PC-3 (cell line): ENCODE measurements at regions not wholly inside any gene's neighbourhood (a gene's known extent, or its start where the extent isn't known, plus 50 kb on each side); places are given as distances from the start of the nearest gene placed in this dataset.

Experiments used
- ATAC-seq: fragments of 200-7000 bp; cut with Tn5 transposase; 2 replicates; pipeline ENCODE4 v1.9.1; 2020; ENCODE audit warnings: mild to moderate bottlenecking, moderate library complexity
- BruUV-seq: library from RNA; stranded (reverse); fragments of 400-500 nt; replicated peaks from 2 replicates; lab custom pipeline; 2021; lab: Mats Ljungman, UMichigan
- CTCF ChIA-PET: fragments of 300-600 bp; sonication (Branson Sonifier 250); formaldehyde crosslinking; loops from one replicate; lab custom pipeline; 2022; ENCODE audit warnings: antibody characterized with exemption; lab: Charles Lee
- POLR2A ChIA-PET: fragments of 300-600 bp; sonication (Branson Sonifier 250); formaldehyde crosslinking; loops from one replicate; lab custom pipeline; 2022; ENCODE audit warnings: antibody characterized with exemption; ENCODE audit not compliant: unreplicated experiment; lab: Charles Lee
- DNase-seq: peaks from one replicate; pipeline ENCODE4 v3.0.0-alpha.2; 2015
- H2AFZ ChIP-seq: fragments of 300-600 bp; sonication (generic); 2 replicates; pipeline ENCODE4 v1.6.0; 2016; ENCODE audit warnings: antibody characterized with exemption, low read length
- H3F3A ChIP-seq: fragments of 300-600 bp; sonication (generic); one replicate; pipeline ENCODE4 v1.6.0; 2017; ENCODE audit warnings: antibody characterized with exemption, low read length, control low read depth, mild to moderate bottlenecking; ENCODE audit not compliant: unreplicated experiment
- H3K27ac ChIP-seq: fragments of 300-600 bp; sonication (generic); 2 replicates; pipeline ENCODE4 v1.5.1; 2016; ENCODE audit warnings: mild to moderate bottlenecking, low read length
- H3K27me3 ChIP-seq: fragments of 300-600 bp; sonication (generic); 2 replicates; pipeline ENCODE4 v1.6.1; 2016; ENCODE audit warnings: low read length, mixed read lengths
- H3K36me3 ChIP-seq: fragments of 300-600 bp; sonication (generic); 2 replicates; pipeline ENCODE4 v1.6.1; 2016; ENCODE audit warnings: low read depth, mixed run types, low read length, mixed read lengths
- H3K4me1 ChIP-seq: fragments of 300-600 bp; sonication (generic); 2 replicates; pipeline ENCODE4 v1.5.1; 2016; ENCODE audit warnings: low read length; ENCODE audit not compliant: insufficient read depth
- H3K4me2 ChIP-seq: fragments of 300-600 bp; sonication (generic); 2 replicates; pipeline ENCODE4 v1.6.0; 2016; ENCODE audit warnings: low read length
- H3K4me3 ChIP-seq: fragments of 300-600 bp; sonication (generic); 2 replicates; pipeline ENCODE4 v1.5.1; 2016; ENCODE audit warnings: mild to moderate bottlenecking, low read length, mixed read lengths
- H3K79me2 ChIP-seq: fragments of 300-600 bp; sonication (generic); 2 replicates; pipeline ENCODE4 v1.6.1; 2017; ENCODE audit warnings: low read length, mixed read lengths
- H3K9ac ChIP-seq: fragments of 300-600 bp; sonication (generic); 2 replicates; pipeline ENCODE4 v1.6.0; 2016; ENCODE audit warnings: mild to moderate bottlenecking, low read length
- H3K9me2 ChIP-seq: fragments of 300-600 bp; sonication (generic); replicated peaks from 2 replicates; pipeline ENCODE4 v1.6.1; 2016; ENCODE audit warnings: mixed run types, low read length, mixed read lengths
- H3K9me3 ChIP-seq: fragments of 300-600 bp; sonication (generic); 2 replicates; pipeline ENCODE4 v1.6.1; 2016; ENCODE audit warnings: low read length, mixed read lengths
- H4K20me1 ChIP-seq: fragments of 300-600 bp; sonication (generic); 2 replicates; pipeline ENCODE4 v1.6.1; 2016; ENCODE audit warnings: low read length, mixed read lengths
- CTCF ChIP-seq: fragments of 300-600 bp; sonication (generic); conservative IDR thresholded peaks from 2 replicates; pipeline ENCODE4 v1.5.1; 2017; ENCODE audit warnings: antibody characterized with exemption, low read depth, mild to moderate bottlenecking, low read length
- EZH2 ChIP-seq: fragments of 300-600 bp; sonication (generic); IDR thresholded peaks from one replicate; pipeline ENCODE4 v1.6.1; 2017; ENCODE audit warnings: antibody characterized with exemption, mild to moderate bottlenecking, low read length; ENCODE audit not compliant: unreplicated experiment
- EZH2phosphoT487 ChIP-seq: fragments of 300-600 bp; sonication (generic); IDR thresholded peaks from 2 replicates; pipeline ENCODE4 v1.6.1; 2018; ENCODE audit warnings: mild to moderate bottlenecking, antibody characterized with exemption, low read length, borderline replicate concordance
- intact Hi-C: fragments of 100-400 bp; cut with micrococcal nuclease; formaldehyde crosslinking; loops from 2 replicates; pipeline ENCODE4 v1.9.0; 2023

GRCh38 chr14:54186821-54187763 lies 209.7 kb upstream of the CDKN3 start:
- no TSS peak for BruUV-seq
- H3K9me3 ChIP-seq = no peaks in the 10 kb centered on the region
- CTCF ChIA-PET = interaction anchor here (0.6 to 0.9 kb wide), 2 partner anchors 151 to 1400 kb away, joined by 3 to 5 read pairs; no protein-coding TSS in a partner anchor
- no peaks in the 10 kb centered on the region for H3F3A ChIP-seq
- no peak overlapping the region for H3K4me3 ChIP-seq
- ATAC-seq (no peak), DNase-seq (no peak)
- no peaks in the 10 kb centered on the region for H4K20me1 ChIP-seq
- H3K27ac ChIP-seq = no peak overlapping the region
- intact Hi-C loops = no loop called here
- no peaks in the 10 kb centered on the region for H3K36me3 ChIP-seq
- H3K9ac ChIP-seq = no peak overlapping the region
- POLR2A ChIA-PET = interaction anchor here (0.6 kb wide), 1 partner anchor 620 kb away, joined by 6 read pairs; no protein-coding TSS in a partner anchor
- no peaks in the 10 kb centered on the region for H3K79me2 ChIP-seq
- H3K4me2 ChIP-seq = no peak overlapping the region
- H2AFZ ChIP-seq = no peak overlapping the region
- no peak for TF ChIP-seq CTCF
- no peak for TF ChIP-seq EZH2
- TF ChIP-seq EZH2phosphoT487 = no peak
- no peaks in the 10 kb centered on the region for H3K9me2 ChIP-seq
- no peaks in the 10 kb centered on the region for H3K27me3 ChIP-seq
- peaks cover 28% of the 10 kb centered on the region for H3K4me1 ChIP-seq

DNA sequence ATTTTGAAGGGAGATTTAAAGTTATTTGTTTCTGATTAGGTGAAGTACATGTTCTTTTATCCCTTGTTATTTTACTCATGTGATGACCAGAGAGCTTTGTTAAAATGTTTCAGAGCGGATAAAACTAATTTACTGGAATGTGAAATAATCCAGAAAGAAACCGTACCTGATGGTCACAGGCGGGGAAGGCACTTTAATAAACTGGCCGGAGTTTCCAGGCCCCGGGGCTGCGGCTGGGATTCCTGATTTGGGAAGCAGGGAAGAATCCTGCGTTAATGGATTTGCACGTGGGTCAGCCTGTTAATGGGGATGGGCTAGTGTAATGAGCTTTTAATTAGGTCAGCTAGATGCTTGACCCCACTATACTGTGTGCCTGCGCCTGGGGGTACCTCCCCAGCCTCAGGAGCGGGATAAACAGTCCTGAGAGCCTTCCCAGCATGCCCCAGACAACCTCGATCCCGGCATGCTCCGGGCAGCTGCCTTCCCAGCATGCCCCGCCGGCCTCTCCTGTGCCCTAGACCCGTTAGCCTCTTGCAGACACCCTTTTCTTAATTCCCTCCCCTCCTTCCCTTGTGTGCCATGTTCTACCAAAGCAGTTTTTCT lies 208.6 kb upstream of the CDKN3 start:
- ATAC-seq (no peak), DNase-seq (no peak)
- Histone ChIP-seq H3K9me2 (no peaks in the 10 kb centered on the region), H3K4me3 (no peak overlapping the region), H3K4me1 (peaks cover 17% of the 10 kb centered on the region), H3K27ac (no peak overlapping the region), H4K20me1 (no peaks in the 10 kb centered on the region), H3F3A (no peaks in the 10 kb centered on the region), H3K79me2 (no peaks in the 10 kb centered on the region), H3K27me3 (no peaks in the 10 kb centered on the region), H3K9me3 (no peaks in the 10 kb centered on the region), H3K4me2 (no peak overlapping the region), H3K36me3 (no peaks in the 10 kb centered on the region), H2AFZ (no peak overlapping the region), H3K9ac (no peak overlapping the region)
- no TSS peak for BruUV-seq
- intact Hi-C loops = no loop called here
- ChIA-PET POLR2A (no interaction called here), CTCF (interaction anchor here (0.6 kb wide), 1 partner anchor 150 kb away, joined by 5 read pairs; no protein-coding TSS in a partner anchor)
- no peak for TF ChIP-seq EZH2phosphoT487
- no peak for TF ChIP-seq CTCF
- TF ChIP-seq EZH2 = no peak
